CD4-positive, alpha-beta T cell treated with Interleukin-21 for 1 hour (primary cell): ENCODE measurements at regions not wholly inside any gene's neighbourhood (a gene's known extent, or its start where the extent isn't known, plus 50 kb on each side); places are given as distances from the start of the nearest gene placed in this dataset.

ENCODE experiments used
- DNase-seq: peaks from one replicate; pipeline ENCODE4 v3.0.0-alpha.2; 2020

GRCh38 chr7:12133865-12134264, 77.2 kb upstream of the TMEM106B start:
- no peak for DNase-seq

- DNase-seq, result no peak
Measured at GRCh38 chr7:12136523-12136922, 74.6 kb upstream of the TMEM106B start.

GRCh38 chr7:12137283-12137682, 73.8 kb upstream of the TMEM106B start:
- DNase-seq, result no peak

- DNase-seq, result no peak
Measured at GRCh38 chr7:12138421-12138820, 72.7 kb upstream of the TMEM106B start.

- DNase-seq, result no peak
Measured at GRCh38 chr7:12139416-12139815, 71.7 kb upstream of the TMEM106B start.

- DNase-seq, result peak; percentile 5
Measured at GRCh38 chr7:12146813-12147212, 64.3 kb upstream of the TMEM106B start.

GRCh38 chr7:12152196-12152918, 58.7 kb upstream of the TMEM106B start:
- no peak for DNase-seq

GRCh38 chr7:12154119-12154518, 57.0 kb upstream of the TMEM106B start:
- no peak for DNase-seq

- DNase-seq, result no peak
Measured at GRCh38 chr7:12157517-12157916, 53.6 kb upstream of the TMEM106B start.

GRCh38 chr7:12158334-12159060, 52.6 kb upstream of the TMEM106B start:
- DNase-seq, result no peak

GRCh38 chr7:12161146-12161545, 49.9 kb upstream of the TMEM106B start:
- no peak for DNase-seq
